Mucosa of rectum (tissue), 2 donors: ENCODE measurements at regions not wholly inside any gene's neighbourhood (a gene's known extent, or its start where the extent isn't known, plus 50 kb on each side); places are given as distances from the start of the nearest gene placed in this dataset.
A peak's percentile ranks its signal among the peaks of the same experiment; 100 is the strongest.
"Not testable (repeated sequence)": the region's sequence is repeated elsewhere in the genome, so short reads cannot be mapped to it uniquely, and the experiment has no call there.

ENCODE experiments used
- H3K27ac ChIP-seq, 2 donors: one replicate each; pipeline ENCODE4 v1.7.0; 2013; ENCODE audit warnings: inconsistent platforms in 2 of 2, low read depth in 2 of 2, low read length in 2 of 2
- H3K27me3 ChIP-seq, 2 donors: one replicate each; pipeline ENCODE4 v1.7.0; 2013; ENCODE audit warnings: low read length in 2 of 2; ENCODE audit not compliant: control insufficient read depth in 2 of 2, insufficient read depth in 2 of 2
- H3K36me3 ChIP-seq, 2 donors: one replicate each; pipeline ENCODE4 v1.7.0; 2013; ENCODE audit warnings: low read length in 2 of 2; ENCODE audit not compliant: control insufficient read depth in 2 of 2, insufficient read depth in 2 of 2
- H3K4me1 ChIP-seq, 2 donors: one replicate each; pipeline ENCODE4 v1.7.0; 2013; ENCODE audit warnings: low read length in 2 of 2, mild to moderate bottlenecking in 1 of 2; ENCODE audit not compliant: control insufficient read depth in 2 of 2, insufficient read depth in 2 of 2
- H3K4me3 ChIP-seq, 2 donors: one replicate each; pipeline ENCODE4 v1.7.0; 2013; ENCODE audit warnings: low read length in 2 of 2
- H3K9ac ChIP-seq, 2 donors: one replicate each; pipeline ENCODE4 v1.7.0; 2013; ENCODE audit warnings: low read length in 2 of 2, low read depth in 1 of 2, mild to moderate bottlenecking in 1 of 2
- H3K9me3 ChIP-seq, 2 donors: one replicate each; pipeline ENCODE4 v1.7.0; 2013; ENCODE audit warnings: low read length in 2 of 2; ENCODE audit not compliant: control insufficient read depth in 2 of 2
- donor health status: healthy.
- donor health status: Normal muscosa, but diverticular disease.

DNA sequence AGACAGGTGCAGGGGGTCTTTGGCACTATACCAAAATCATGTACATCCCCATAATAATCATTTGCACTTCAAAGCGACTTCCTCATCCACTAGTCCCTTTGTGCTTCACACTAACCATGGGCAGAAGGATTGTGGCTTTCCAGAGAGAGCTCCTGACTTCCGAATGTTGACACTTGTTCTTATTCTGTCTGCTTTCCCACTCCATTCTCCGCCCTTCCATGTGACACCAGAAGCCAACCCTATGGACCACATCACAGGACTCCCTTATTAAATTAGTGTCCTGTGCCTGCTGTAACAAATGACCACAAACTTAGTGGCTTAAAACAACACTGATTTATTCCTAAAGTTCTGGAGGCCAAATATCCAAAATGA lies 91.6 kb downstream of the CMC2 start:
- peaks cover 0 to 6% of the 10 kb centered on the region in 2 donors for H3K9me3 ChIP-seq
- no peak overlapping the region for H3K4me3 ChIP-seq
- no peak overlapping the region for H3K27ac ChIP-seq
- no peak overlapping the region for H3K9ac ChIP-seq
- H3K4me1 ChIP-seq: no peaks in the 10 kb centered on the region
- H3K36me3 ChIP-seq: no peaks in the 10 kb centered on the region
- H3K27me3 ChIP-seq: no peaks in the 10 kb centered on the region

GRCh38 chr16:80914379-80915078 lies 92.2 kb downstream of the CMC2 start:
- no peaks in the 10 kb centered on the region for H3K36me3 ChIP-seq
- peaks cover 0 to 6% of the 10 kb centered on the region in 2 donors for H3K9me3 ChIP-seq
- H3K4me3 ChIP-seq: no peak overlapping the region
- no peaks in the 10 kb centered on the region for H3K4me1 ChIP-seq
- no peaks in the 10 kb centered on the region for H3K27me3 ChIP-seq
- no peak overlapping the region for H3K27ac ChIP-seq
- no peak overlapping the region for H3K9ac ChIP-seq

GRCh38 chr16:80913397-80913796 lies 93.3 kb downstream of the CMC2 start:
- Histone ChIP-seq H3K27me3 (no peaks in the 10 kb centered on the region), H3K9me3 (peaks cover 0 to 6% of the 10 kb centered on the region in 2 donors), H3K9ac (no peak overlapping the region), H3K27ac (no peak overlapping the region), H3K4me1 (no peaks in the 10 kb centered on the region), H3K36me3 (no peaks in the 10 kb centered on the region), H3K4me3 (no peak overlapping the region)

GRCh38 chr16:80912651-80913050 lies 94.0 kb downstream of the CMC2 start:
- Histone ChIP-seq H3K27me3 (no peaks in the 10 kb centered on the region), H3K27ac (no peak overlapping the region), H3K36me3 (no peaks in the 10 kb centered on the region), H3K4me1 (no peaks in the 10 kb centered on the region), H3K9ac (peak overlapping the region in 1 of 2 donors; percentile 10), H3K9me3 (peaks cover 0 to 6% of the 10 kb centered on the region in 2 donors), H3K4me3 (no peak overlapping the region)

GRCh38 chr16:80910434-80910833 lies 96.3 kb downstream of the CMC2 start:
- no peaks in the 10 kb centered on the region for H3K4me1 ChIP-seq
- no peaks in the 10 kb centered on the region for H3K36me3 ChIP-seq
- no peak overlapping the region for H3K4me3 ChIP-seq
- H3K27ac ChIP-seq: no peak overlapping the region
- no peaks in the 10 kb centered on the region for H3K27me3 ChIP-seq
- no peak overlapping the region for H3K9ac ChIP-seq
- peaks cover 0 to 6% of the 10 kb centered on the region in 2 donors for H3K9me3 ChIP-seq

GRCh38 chr16:80909720-80910119 lies 97.0 kb downstream of the CMC2 start:
- Histone ChIP-seq H3K27ac (no peak overlapping the region), H3K4me1 (no peaks in the 10 kb centered on the region), H3K4me3 (no peak overlapping the region), H3K27me3 (no peaks in the 10 kb centered on the region), H3K9me3 (peaks cover 0 to 6% of the 10 kb centered on the region in 2 donors), H3K36me3 (no peaks in the 10 kb centered on the region), H3K9ac (no peak overlapping the region)

DNA sequence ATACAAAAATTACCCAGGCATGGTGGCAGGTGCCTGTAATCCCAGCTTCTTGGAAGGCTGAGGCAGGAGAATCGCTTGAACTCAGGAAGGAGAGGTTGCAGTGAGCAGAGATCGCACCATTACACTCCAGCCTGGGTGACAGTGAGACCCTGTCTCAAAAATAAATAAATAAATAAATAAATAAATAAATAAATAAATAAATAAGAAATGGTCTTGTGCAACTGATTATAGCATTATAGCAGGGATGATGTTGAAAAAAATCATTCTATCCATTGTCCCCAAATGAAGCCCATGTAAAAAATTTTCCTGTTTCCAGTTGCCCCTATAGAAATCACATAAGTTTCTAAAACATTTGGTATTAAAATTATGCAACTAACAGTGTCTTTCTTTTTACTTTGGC lies 100.5 kb downstream of the CMC2 start:
- H3K9ac ChIP-seq, H3K9me3 ChIP-seq, H3K27ac ChIP-seq, H3K27me3 ChIP-seq, H3K36me3 ChIP-seq, H3K4me3 ChIP-seq, H3K4me1 ChIP-seq: not testable (repeated sequence)

DNA sequence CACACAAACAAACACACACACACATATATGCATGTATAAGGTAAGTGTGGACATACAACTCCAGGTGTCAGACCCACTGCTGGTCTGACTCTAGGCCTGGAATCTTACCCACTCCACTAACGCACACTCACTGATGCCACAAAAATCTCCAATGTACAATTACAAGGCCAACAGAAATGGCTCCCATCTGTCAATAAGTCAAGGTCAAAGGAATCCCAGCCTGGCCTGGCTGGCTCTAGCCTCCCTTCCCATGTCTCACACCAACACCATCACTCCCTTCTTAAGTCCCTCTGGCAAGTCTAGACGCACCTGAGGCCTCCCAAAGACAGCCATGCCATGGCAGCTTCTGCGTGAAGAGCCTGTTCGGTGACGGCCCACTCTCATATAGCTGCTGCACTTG lies 99.2 kb upstream of the CDYL2 start:
- H3K36me3 ChIP-seq: no peaks in the 10 kb centered on the region
- no peak overlapping the region for H3K9ac ChIP-seq
- no peaks in the 10 kb centered on the region for H3K9me3 ChIP-seq
- H3K4me3 ChIP-seq: no peak overlapping the region
- peaks cover 0 to 4% of the 10 kb centered on the region in 2 donors for H3K4me1 ChIP-seq
- H3K27ac ChIP-seq: no peak overlapping the region
- H3K27me3 ChIP-seq: no peaks in the 10 kb centered on the region

DNA sequence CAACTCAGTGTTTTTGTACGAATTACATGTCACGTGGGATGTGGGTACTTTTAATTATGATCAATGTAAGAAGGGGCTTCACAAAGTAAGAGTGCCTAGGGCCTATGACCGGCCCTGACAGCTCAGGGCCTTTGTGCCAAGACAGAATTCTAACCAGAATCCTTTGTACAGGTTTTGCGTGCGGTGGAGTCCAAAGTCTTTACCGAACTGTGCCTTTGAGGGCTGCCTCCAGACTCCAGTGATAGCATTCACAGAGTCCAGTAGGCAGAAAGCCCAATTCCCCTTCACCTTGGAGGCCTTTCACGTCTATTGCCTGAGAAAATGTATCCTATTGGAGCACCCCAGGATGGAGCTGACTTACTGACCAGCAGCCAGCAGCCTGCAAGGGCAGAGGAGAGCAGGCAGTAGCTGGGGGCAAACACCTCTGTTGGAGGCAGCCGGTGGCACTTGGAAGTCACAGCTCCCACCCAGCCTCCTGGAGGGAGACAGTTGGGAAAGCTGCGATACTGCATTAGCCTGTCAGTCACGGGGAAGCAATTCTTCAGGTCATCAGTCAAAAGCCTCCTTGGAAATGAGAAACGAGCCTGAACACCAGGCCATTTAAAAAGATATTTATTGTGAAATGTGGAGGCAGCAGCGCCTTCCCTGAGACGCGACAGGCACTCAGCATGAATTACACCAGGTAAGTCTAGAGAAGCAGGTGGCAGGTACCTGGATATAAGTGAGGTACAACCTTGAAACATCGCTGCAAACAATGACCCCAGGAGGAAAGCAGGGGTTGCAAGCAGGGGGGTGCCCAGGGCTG lies 98.1 kb upstream of the CDYL2 start:
- no peaks in the 10 kb centered on the region for H3K27me3 ChIP-seq
- no peaks in the 10 kb centered on the region for H3K9me3 ChIP-seq
- H3K27ac ChIP-seq: no peak overlapping the region
- no peak overlapping the region for H3K4me3 ChIP-seq
- H3K36me3 ChIP-seq: no peaks in the 10 kb centered on the region
- H3K4me1 ChIP-seq: peaks cover 0 to 4% of the 10 kb centered on the region in 2 donors
- H3K9ac ChIP-seq: no peak overlapping the region

- Histone ChIP-seq H3K9me3 (no peaks in the 10 kb centered on the region), H3K4me1 (peaks cover 0 to 4% of the 10 kb centered on the region in 2 donors), H3K4me3 (no peak overlapping the region), H3K27me3 (no peaks in the 10 kb centered on the region), H3K9ac (no peak overlapping the region), H3K27ac (peak overlapping the region; percentile 28 to 52), H3K36me3 (no peaks in the 10 kb centered on the region)
These were observed 96.2 kb upstream of the CDYL2 start for GRCh38 chr16:80900593-80900954.
